ENCODE measurements at regions not wholly inside any gene's neighbourhood (a gene's known extent, or its start where the extent isn't known, plus 50 kb on each side); places are given as distances from the start of the nearest gene placed in this dataset.

GRCh38 chr10:44811072-44811471 is 100.1 kb upstream of the TMEM72 start:
- Mint-ChIP-seq H3K9me3 (peaks cover 0 to 2% (median 0%) of the 10 kb centered on the region in 6 donors), H3K4me1 (peaks cover 0 to 2% of the 10 kb centered on the region in 2 donors), H3K27ac (no peak overlapping the region), H3K4me3 (no peak overlapping the region), H3K27me3 (ENCODE audit: low read depth in 3 of 3) (peaks cover 0 to 5% (median 0%) of the 10 kb centered on the region in 3 donors), H3K36me3 (no peaks in the 10 kb centered on the region)
- DNase-seq: no peak

GRCh38 chr10:44813201-44813600 is 97.9 kb upstream of the TMEM72 start:
- Mint-ChIP-seq H3K27ac (no peak overlapping the region), H3K27me3 (ENCODE audit: low read depth in 3 of 3) (peaks cover 0 to 10% (median 3%) of the 10 kb centered on the region in 3 donors), H3K4me3 (no peak overlapping the region), H3K36me3 (no peaks in the 10 kb centered on the region), H3K4me1 (peaks cover 0 to 2% of the 10 kb centered on the region in 2 donors), H3K9me3 (peaks cover 0 to 2% (median 0%) of the 10 kb centered on the region in 6 donors)
- no peak for DNase-seq

- Mint-ChIP-seq H3K27me3 (ENCODE audit: low read depth in 3 of 3) (peaks cover 0 to 10% (median 3%) of the 10 kb centered on the region in 3 donors), H3K4me1 (peaks cover 0 to 2% of the 10 kb centered on the region in 2 donors), H3K9me3 (peaks cover 0 to 2% (median 0%) of the 10 kb centered on the region in 6 donors), H3K4me3 (no peak overlapping the region), H3K36me3 (no peaks in the 10 kb centered on the region), H3K27ac (no peak overlapping the region)
- no peak for DNase-seq
These were observed 96.2 kb upstream of the TMEM72 start for GRCh38 chr10:44814929-44815328.

GRCh38 chr10:44818041-44818649 is 93.0 kb upstream of the TMEM72 start:
- no peak overlapping the region for H3K4me3 Mint-ChIP-seq
- DNase-seq: no peak
- H3K27me3 Mint-ChIP-seq (ENCODE audit: low read depth in 3 of 3): peaks cover 2 to 10% (median 3%) of the 10 kb centered on the region in 3 donors
- H3K9me3 Mint-ChIP-seq: peaks cover 0 to 7% (median 0%) of the 10 kb centered on the region in 6 donors
- H3K36me3 Mint-ChIP-seq: no peaks in the 10 kb centered on the region
- H3K4me1 Mint-ChIP-seq: no peaks in the 10 kb centered on the region
- no peak overlapping the region for H3K27ac Mint-ChIP-seq

- Mint-ChIP-seq H3K4me1 (no peaks in the 10 kb centered on the region), H3K27ac (no peak overlapping the region), H3K9me3 (peaks cover 0 to 7% (median 0%) of the 10 kb centered on the region in 6 donors), H3K36me3 (no peaks in the 10 kb centered on the region), H3K27me3 (ENCODE audit: low read depth in 3 of 3) (peaks cover 2 to 7% (median 3%) of the 10 kb centered on the region in 3 donors), H3K4me3 (no peak overlapping the region)
- no peak for DNase-seq
These were observed 92.4 kb upstream of the TMEM72 start for GRCh38 chr10:44818701-44819127.

GRCh38 chr10:44820094-44820493 is 91.0 kb upstream of the TMEM72 start:
- Mint-ChIP-seq H3K4me1 (no peaks in the 10 kb centered on the region), H3K36me3 (no peaks in the 10 kb centered on the region), H3K27ac (no peak overlapping the region), H3K27me3 (ENCODE audit: low read depth in 3 of 3) (peaks cover 2 to 7% (median 3%) of the 10 kb centered on the region in 3 donors), H3K4me3 (no peak overlapping the region), H3K9me3 (peaks cover 0 to 5% (median 0%) of the 10 kb centered on the region in 6 donors)
- no peak for DNase-seq

GRCh38 chr10:44821290-44821689 is 89.8 kb upstream of the TMEM72 start:
- Mint-ChIP-seq H3K4me1 (no peaks in the 10 kb centered on the region), H3K27me3 (ENCODE audit: low read depth in 3 of 3) (peaks cover 2 to 8% (median 5%) of the 10 kb centered on the region in 3 donors), H3K4me3 (no peak overlapping the region), H3K27ac (no peak overlapping the region), H3K9me3 (peaks cover 0 to 5% (median 0%) of the 10 kb centered on the region in 6 donors), H3K36me3 (no peaks in the 10 kb centered on the region)
- DNase-seq: no peak

- Mint-ChIP-seq H3K36me3 (no peaks in the 10 kb centered on the region), H3K27ac (no peak overlapping the region), H3K27me3 (ENCODE audit: low read depth in 3 of 3) (peaks cover 2 to 5% (median 2%) of the 10 kb centered on the region in 3 donors), H3K4me3 (no peak overlapping the region), H3K4me1 (no peaks in the 10 kb centered on the region), H3K9me3 (peaks cover 0 to 5% (median 0%) of the 10 kb centered on the region in 6 donors)
- DNase-seq: no peak
These were observed 88.8 kb upstream of the TMEM72 start for GRCh38 chr10:44822349-44822748.

- DNase-seq: no peak
These were observed 88.2 kb upstream of the TMEM72 start for GRCh38 chr10:44822966-44823365.

GRCh38 chr10:44824607-44825006 is 86.5 kb upstream of the TMEM72 start:
- no peaks in the 10 kb centered on the region for H3K36me3 Mint-ChIP-seq
- peaks cover 0 to 5% (median 0%) of the 10 kb centered on the region in 6 donors for H3K9me3 Mint-ChIP-seq
- peaks cover 2 to 8% (median 5%) of the 10 kb centered on the region in 3 donors for H3K27me3 Mint-ChIP-seq (ENCODE audit: low read depth in 3 of 3)
- no peak for DNase-seq
- H3K27ac Mint-ChIP-seq: no peak overlapping the region
- H3K4me3 Mint-ChIP-seq: no peak overlapping the region
- no peaks in the 10 kb centered on the region for H3K4me1 Mint-ChIP-seq

More at GRCh38 chr10:44822966-44823365, 88.2 kb upstream of the TMEM72 start:
- Mint-ChIP-seq H3K4me1 (no peaks in the 10 kb centered on the region), H3K4me3 (no peak overlapping the region), H3K36me3 (no peaks in the 10 kb centered on the region), H3K9me3 (peaks cover 0 to 5% (median 0%) of the 10 kb centered on the region in 6 donors), H3K27ac (no peak overlapping the region), H3K27me3 (ENCODE audit: low read depth in 3 of 3) (peaks cover 2 to 5% (median 4%) of the 10 kb centered on the region in 3 donors)

GRCh38 chr10:44827431-44828006 is 83.6 kb upstream of the TMEM72 start:
- no peak overlapping the region for H3K27ac Mint-ChIP-seq
- DNase-seq: no peak
- H3K4me3 Mint-ChIP-seq: no peak overlapping the region
- peaks cover 0 to 8% (median 3%) of the 10 kb centered on the region in 3 donors for H3K27me3 Mint-ChIP-seq (ENCODE audit: low read depth in 3 of 3)
- no peaks in the 10 kb centered on the region for H3K9me3 Mint-ChIP-seq
- no peaks in the 10 kb centered on the region for H3K4me1 Mint-ChIP-seq
- H3K36me3 Mint-ChIP-seq: no peaks in the 10 kb centered on the region

- Mint-ChIP-seq H3K9me3 (no peaks in the 10 kb centered on the region), H3K36me3 (no peaks in the 10 kb centered on the region), H3K4me1 (no peaks in the 10 kb centered on the region), H3K27me3 (ENCODE audit: low read depth in 3 of 3) (peaks cover 0 to 8% (median 3%) of the 10 kb centered on the region in 3 donors), H3K4me3 (no peak overlapping the region), H3K27ac (no peak overlapping the region)
- DNase-seq: no peak
These were observed 82.5 kb upstream of the TMEM72 start for GRCh38 chr10:44828508-44829142.

- no peaks in the 10 kb centered on the region for H3K4me1 Mint-ChIP-seq
These were observed 81.7 kb upstream of the TMEM72 start for GRCh38 chr10:44829426-44829825.

GRCh38 chr10:44830022-44830421 is 81.1 kb upstream of the TMEM72 start:
- Mint-ChIP-seq H3K27me3 (ENCODE audit: low read depth in 3 of 3) (peaks cover 0 to 8% (median 3%) of the 10 kb centered on the region in 3 donors), H3K9me3 (no peaks in the 10 kb centered on the region), H3K27ac (no peak overlapping the region), H3K4me1 (no peaks in the 10 kb centered on the region), H3K4me3 (no peak overlapping the region), H3K36me3 (no peaks in the 10 kb centered on the region)
- no peak for DNase-seq

More at GRCh38 chr10:44829426-44829825, 81.7 kb upstream of the TMEM72 start:
- H3K36me3 Mint-ChIP-seq: no peaks in the 10 kb centered on the region
- H3K27me3 Mint-ChIP-seq (ENCODE audit: low read depth in 3 of 3): peaks cover 0 to 8% (median 3%) of the 10 kb centered on the region in 3 donors
- H3K4me3 Mint-ChIP-seq: no peak overlapping the region
- no peaks in the 10 kb centered on the region for H3K9me3 Mint-ChIP-seq
- no peak overlapping the region for H3K27ac Mint-ChIP-seq
- no peak for DNase-seq

Measured in immature natural killer cell (primary cell).